Spleen (tissue), 11 donors: ENCODE measurements at regions not wholly inside any gene's neighbourhood (a gene's known extent, or its start where the extent isn't known, plus 50 kb on each side); places are given as distances from the start of the nearest gene placed in this dataset.

ENCODE experiments used
- DNase-seq: peaks from one replicate; pipeline ENCODE4 v3.0.0-alpha.2; 2020
- H3K27ac ChIP-seq, 8 donors: fragments of 200-600 bp; sonication (generic) in 7 of 8; 1 replicate in 4 of 8; 2 replicates in 4 of 8; pipeline versions ENCODE4 v1.5.0 to v1.8.0; 2016 to 2021; ENCODE audit warnings: inconsistent platforms in 4 of 8, mild to moderate bottlenecking in 4 of 8, moderate library complexity in 1 of 8
- H3K27me3 ChIP-seq, 7 donors: fragments of 200-600 bp; sonication (generic) in 6 of 7; replicated peaks in 1 of 7; 1 replicate in 4 of 7; 2 replicates in 3 of 7; pipeline versions ENCODE4 v1.5.0 to v1.8.0; 2016 to 2021; ENCODE audit warnings: inconsistent platforms in 3 of 7, mild to moderate bottlenecking in 1 of 7
- H3K36me3 ChIP-seq, 6 donors: fragments of 200-600 bp; sonication (generic) in 5 of 6; 1 replicate in 4 of 6; 2 replicates in 2 of 6; pipeline versions ENCODE4 v1.5.0 to v1.8.0; 2016 to 2021; ENCODE audit warnings: inconsistent platforms in 2 of 6
- H3K4me1 ChIP-seq, 6 donors: fragments of 200-600 bp; sonication (generic) in 5 of 6; 1 replicate in 3 of 6; 2 replicates in 3 of 6; pipeline versions ENCODE4 v1.5.0 to v1.8.0; 2016 to 2021; ENCODE audit warnings: inconsistent platforms in 3 of 6
- H3K4me3 ChIP-seq, 8 donors: fragments of 200-600 bp; sonication (generic) in 7 of 8; 1 replicate in 4 of 8; 2 replicates in 4 of 8; pipeline versions ENCODE4 v1.5.0 to v1.8.0; 2016 to 2021; ENCODE audit warnings: inconsistent platforms in 4 of 8, mild to moderate bottlenecking in 4 of 8, moderate library complexity in 2 of 8
- H3K9me3 ChIP-seq, 8 donors: fragments of 200-600 bp; sonication (generic) in 7 of 8; 1 replicate in 4 of 8; 2 replicates in 4 of 8; pipeline versions ENCODE4 v1.5.0 to v1.8.0; 2016 to 2021; ENCODE audit warnings: inconsistent platforms in 4 of 8
- CTCF ChIP-seq, 11 experiments: fragments of 200-600 bp in 7 of 11; fragments of 450-650 bp in 4 of 11; sonication (generic) in 4 of 11; IDR thresholded peaks in 8 of 11; conservative IDR thresholded peaks in 3 of 11; 1 replicate in 7 of 11; 2 replicates in 4 of 11; pipeline versions ENCODE4 v1.4.0 to v1.8.0; 2016 to 2021; ENCODE audit warnings: antibody characterized with exemption in 11 of 11, inconsistent platforms in 4 of 11, mild to moderate bottlenecking in 1 of 11
- POLR2A ChIP-seq, 3 donors: fragments of 450-650 bp; IDR thresholded peaks; one replicate each; pipeline ENCODE4 v1.5.1; 2017; ENCODE audit warnings: antibody characterized with exemption in 3 of 3, mild to moderate bottlenecking in 1 of 3
- POLR2AphosphoS5 ChIP-seq, 3 donors: sonication (generic); formaldehyde crosslinking; IDR thresholded peaks; one replicate each; pipeline ENCODE4 v1.5.1; 2017; ENCODE audit warnings: antibody characterized with exemption in 3 of 3
- WGBS, 5 donors: extraction: QIAGEN DNeasy Blood & Tissue Kit in 3 of 5; methylation state at CpG; one replicate each; pipeline versions ENCODE4 v1.1.5 to v1.1.7; 2013 to 2018; 5-methylcytosine and 5-hydroxymethylcytosine counted together
- intact Hi-C: fragments of 100-400 bp; cut with DNase I; formaldehyde crosslinking; loops from one replicate; pipeline ENCODE4 v1.15.0; 2023; ENCODE audit warnings: low total_unique reads
- donor health status: healthy with polysubstance abuse.
- donor health status: DM: no; HTN: no; CAD: no; lungs with moderate emphysema.
- donor health status: DM: no; HTN: no; CAD: no.
- donor health status: Bipolar disorder and iron deficiency.
- donor health status: healthy.
- donor health status: DM: no; HTN: no; CAD: no.
- donor health status: DM: yes; HTN: yes; CAD: no.

GRCh38 chr14:29264865-29265264 lies 498.3 kb downstream of the FOXG1 start:
- WGBS, 5 donors = 69 to 78% (median 73%) methylated on average over 4 of the region's 4 CpGs

GRCh38 chr14:29265852-29266251 lies 499.3 kb downstream of the FOXG1 start:
- H3K4me3 ChIP-seq = no peak overlapping the region
- DNase-seq = no peak
- 60 to 81% (median 65%) methylated on average over 1 of the region's 1 CpG for WGBS, 5 donors
- no peaks in the 10 kb centered on the region for H3K36me3 ChIP-seq
- intact Hi-C loops = no loop called here
- H3K4me1 ChIP-seq = no peaks in the 10 kb centered on the region
- H3K27me3 ChIP-seq = no peaks in the 10 kb centered on the region
- peaks cover 0 to 5% (median 0%) of the 10 kb centered on the region in 8 donors for H3K9me3 ChIP-seq
- TF ChIP-seq POLR2AphosphoS5 (IDR thresholded peaks at IDR 0.05) (no peak), CTCF (IDR thresholded peaks at IDR 0.05 in 8 of 11, conservative IDR thresholded peaks at IDR 0.05 in 3 of 11) (no peak)
- H3K27ac ChIP-seq = no peak overlapping the region

More at GRCh38 chr14:29264865-29265264, 498.3 kb downstream of the FOXG1 start:
- TF ChIP-seq CTCF (IDR thresholded peaks at IDR 0.05 in 8 of 11, conservative IDR thresholded peaks at IDR 0.05 in 3 of 11) (no peak), POLR2A (IDR thresholded peaks at IDR 0.05) (no peak), POLR2AphosphoS5 (IDR thresholded peaks at IDR 0.05) (no peak)
- no peak for DNase-seq
- no peaks in the 10 kb centered on the region for H3K4me1 ChIP-seq
- H3K4me3 ChIP-seq = no peak overlapping the region
- H3K27me3 ChIP-seq = no peaks in the 10 kb centered on the region
- peaks cover 0 to 7% (median 0%) of the 10 kb centered on the region in 8 donors for H3K9me3 ChIP-seq
- H3K27ac ChIP-seq = no peak overlapping the region
- no peaks in the 10 kb centered on the region for H3K36me3 ChIP-seq
- intact Hi-C loops = no loop called here

- no peaks in the 10 kb centered on the region for H3K27me3 ChIP-seq
- intact Hi-C loops = no loop called here
- H3K9me3 ChIP-seq = peaks cover 0 to 5% (median 0%) of the 10 kb centered on the region in 8 donors
- no peaks in the 10 kb centered on the region for H3K36me3 ChIP-seq
- TF ChIP-seq CTCF (IDR thresholded peaks at IDR 0.05 in 8 of 11, conservative IDR thresholded peaks at IDR 0.05 in 3 of 11) (no peak), POLR2A (IDR thresholded peaks at IDR 0.05) (no peak), POLR2AphosphoS5 (IDR thresholded peaks at IDR 0.05) (no peak)
- DNase-seq = no peak
- H3K4me1 ChIP-seq = no peaks in the 10 kb centered on the region
- H3K27ac ChIP-seq = no peak overlapping the region
- no peak overlapping the region for H3K4me3 ChIP-seq
Observed at GRCh38 chr14:29271669-29272068, 505.1 kb downstream of the FOXG1 start.

DNA sequence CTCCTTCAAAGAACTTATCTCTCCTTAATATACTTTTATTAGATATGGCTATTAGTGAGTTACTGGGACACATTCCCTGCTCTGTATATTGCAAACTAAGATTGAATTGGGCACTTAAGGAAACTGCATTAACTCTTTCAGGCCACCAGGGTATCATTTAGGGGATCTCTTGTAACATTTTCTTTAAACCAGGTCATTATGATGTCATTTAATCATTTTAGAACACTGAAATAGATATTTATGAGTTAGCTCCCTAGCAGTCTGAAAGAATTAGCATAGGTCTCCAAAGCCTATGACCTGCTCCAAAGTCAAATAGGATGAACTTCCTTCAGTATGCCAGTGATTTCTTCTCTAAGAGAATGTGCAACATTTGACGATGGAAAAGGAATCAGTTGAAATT lies 506.9 kb downstream of the FOXG1 start:
- Histone ChIP-seq H3K36me3 (no peaks in the 10 kb centered on the region), H3K27ac (no peak overlapping the region), H3K27me3 (no peaks in the 10 kb centered on the region), H3K4me3 (no peak overlapping the region), H3K4me1 (no peaks in the 10 kb centered on the region), H3K9me3 (no peaks in the 10 kb centered on the region)
- DNase-seq = no peak
- intact Hi-C loops = no loop called here
- no peak for TF ChIP-seq POLR2A (IDR thresholded peaks at IDR 0.05)
- TF ChIP-seq CTCF (IDR thresholded peaks at IDR 0.05 in 8 of 11, conservative IDR thresholded peaks at IDR 0.05 in 3 of 11) = no peak
- 76 to 96% (median 92%) methylated on average over 1 of the region's 1 CpG for WGBS, 5 donors
